Upper lobe of left lung (tissue), 4 donors: ENCODE measurements at regions not wholly inside any gene's neighbourhood (a gene's known extent, or its start where the extent isn't known, plus 50 kb on each side); places are given as distances from the start of the nearest gene placed in this dataset.

Source experiments
- CTCF ChIP-seq, 6 experiments: fragments of 450-650 bp in 4 of 6; fragments of 200-600 bp in 2 of 6; sonication (generic) in 2 of 6; IDR thresholded peaks; one replicate each; pipeline ENCODE4 v1.5.1; 2016 to 2019; ENCODE audit warnings: antibody characterized with exemption in 6 of 6
- EP300 ChIP-seq, 4 donors: sonication (generic); formaldehyde crosslinking; IDR thresholded peaks; one replicate each; pipeline ENCODE4 v1.5.1; 2017; ENCODE audit warnings: antibody characterized with exemption in 4 of 4, control low read depth in 2 of 4
- POLR2A ChIP-seq, 4 donors: fragments of 450-650 bp; IDR thresholded peaks; one replicate each; pipeline ENCODE4 v1.5.1; 2016 to 2017; ENCODE audit warnings: antibody characterized with exemption in 4 of 4, mild to moderate bottlenecking in 2 of 4

GRCh38 chr5:111975133-111975532, 218.1 kb upstream of the NREP start:
- TF ChIP-seq POLR2A (IDR thresholded peaks at IDR 0.05) (no peak), CTCF (IDR thresholded peaks at IDR 0.05) (no peak), EP300 (IDR thresholded peaks at IDR 0.05) (no peak)
